ENCODE measurements at regions not wholly inside any gene's neighbourhood (a gene's known extent, or its start where the extent isn't known, plus 50 kb on each side); places are given as distances from the start of the nearest gene placed in this dataset.

DNA sequence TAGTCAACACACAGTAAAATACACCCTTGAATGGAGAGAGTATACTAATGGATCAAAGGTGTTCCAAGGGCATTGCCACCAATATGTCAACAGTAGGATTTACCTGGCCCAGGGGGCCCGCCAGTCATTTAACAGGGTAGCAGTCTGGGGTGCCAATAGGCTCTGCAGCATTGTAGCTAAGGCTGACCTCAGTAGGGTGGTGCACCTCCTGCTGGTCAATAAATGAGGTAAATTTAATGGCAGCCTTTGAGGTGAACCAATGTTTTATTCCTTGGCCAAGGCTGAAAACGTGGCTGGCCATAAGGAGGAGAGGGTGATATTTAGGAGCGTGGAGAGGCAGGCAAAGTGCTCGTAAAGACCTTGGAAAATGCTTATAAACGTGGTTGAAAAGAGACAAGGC, 147.2 kb downstream of the RPS12 start:
- no peak for TF ChIP-seq ZFX (IDR thresholded peaks at IDR 0.05; ENCODE audit: borderline replicate concordance)
- TF ChIP-seq, protein P1, sequence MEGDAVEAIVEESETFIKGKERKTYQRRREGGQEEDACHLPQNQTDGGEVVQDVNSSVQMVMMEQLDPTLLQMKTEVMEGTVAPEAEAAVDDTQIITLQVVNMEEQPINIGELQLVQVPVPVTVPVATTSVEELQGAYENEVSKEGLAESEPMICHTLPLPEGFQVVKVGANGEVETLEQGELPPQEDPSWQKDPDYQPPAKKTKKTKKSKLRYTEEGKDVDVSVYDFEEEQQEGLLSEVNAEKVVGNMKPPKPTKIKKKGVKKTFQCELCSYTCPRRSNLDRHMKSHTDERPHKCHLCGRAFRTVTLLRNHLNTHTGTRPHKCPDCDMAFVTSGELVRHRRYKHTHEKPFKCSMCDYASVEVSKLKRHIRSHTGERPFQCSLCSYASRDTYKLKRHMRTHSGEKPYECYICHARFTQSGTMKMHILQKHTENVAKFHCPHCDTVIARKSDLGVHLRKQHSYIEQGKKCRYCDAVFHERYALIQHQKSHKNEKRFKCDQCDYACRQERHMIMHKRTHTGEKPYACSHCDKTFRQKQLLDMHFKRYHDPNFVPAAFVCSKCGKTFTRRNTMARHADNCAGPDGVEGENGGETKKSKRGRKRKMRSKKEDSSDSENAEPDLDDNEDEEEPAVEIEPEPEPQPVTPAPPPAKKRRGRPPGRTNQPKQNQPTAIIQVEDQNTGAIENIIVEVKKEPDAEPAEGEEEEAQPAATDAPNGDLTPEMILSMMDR (IDR thresholded peaks at IDR 0.05): peak; percentile 29; the same call in 1 of the 2 replicates

Measured in 22Rv1 (cell line).